HG02981 (cell line): ENCODE measurements at regions not wholly inside any gene's neighbourhood (a gene's known extent, or its start where the extent isn't known, plus 50 kb on each side); places are given as distances from the start of the nearest gene placed in this dataset.

Source experiments
- ATAC-seq: cut with Tn5 transposase; IDR thresholded peaks from one replicate; pipeline ENCODE4 v1.9.1; 2021; ENCODE audit warnings: mild to moderate bottlenecking, moderate library complexity; ENCODE audit not compliant: unreplicated experiment

GRCh38 chr16:17691106-17691898, 220.5 kb upstream of the XYLT1 start:
- ATAC-seq = no peak

GRCh38 chr16:17685447-17685846, 214.7 kb upstream of the XYLT1 start:
- no peak for ATAC-seq

GRCh38 chr16:17683281-17683680, 212.5 kb upstream of the XYLT1 start:
- no peak for ATAC-seq

DNA sequence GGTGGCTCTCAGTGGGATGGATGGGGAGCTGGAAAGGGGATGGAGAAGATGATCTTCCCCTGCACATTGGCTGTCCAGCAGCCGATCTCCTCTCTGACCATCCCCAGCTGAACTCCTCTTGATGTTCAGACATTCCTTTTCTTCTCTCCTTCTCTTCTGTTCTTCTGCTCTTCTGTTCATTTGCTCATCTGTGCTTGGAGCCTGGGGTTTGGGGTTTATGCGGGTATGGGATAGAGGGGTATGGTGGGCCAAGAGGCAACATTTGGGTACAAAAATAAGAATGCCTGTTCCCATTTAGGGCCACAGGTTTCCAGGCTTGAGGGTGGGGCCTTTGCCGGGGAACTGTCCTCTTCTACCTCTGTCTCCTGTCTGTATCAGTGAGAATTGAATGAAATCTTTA, 205.4 kb upstream of the XYLT1 start:
- no peak for ATAC-seq

DNA sequence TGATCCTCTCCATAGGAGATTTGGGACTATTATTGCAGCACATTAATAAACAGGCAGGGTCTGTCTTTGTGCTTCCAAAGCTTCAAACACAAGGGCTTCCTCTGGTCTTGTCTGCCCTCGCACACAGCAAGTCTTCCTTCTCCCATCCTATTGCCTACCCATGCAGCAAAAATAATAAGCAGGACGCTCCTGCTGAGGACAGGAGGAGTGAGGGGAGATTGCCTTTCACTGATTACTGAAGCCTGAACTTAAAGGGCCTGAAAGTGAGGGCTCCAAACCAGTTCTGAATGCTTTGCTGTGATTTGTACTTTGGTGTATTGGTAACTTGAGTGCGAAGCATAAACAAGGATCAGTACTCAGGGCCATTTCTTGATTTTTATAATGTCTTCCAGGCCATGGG, 197.6 kb upstream of the XYLT1 start:
- no peak for ATAC-seq

DNA sequence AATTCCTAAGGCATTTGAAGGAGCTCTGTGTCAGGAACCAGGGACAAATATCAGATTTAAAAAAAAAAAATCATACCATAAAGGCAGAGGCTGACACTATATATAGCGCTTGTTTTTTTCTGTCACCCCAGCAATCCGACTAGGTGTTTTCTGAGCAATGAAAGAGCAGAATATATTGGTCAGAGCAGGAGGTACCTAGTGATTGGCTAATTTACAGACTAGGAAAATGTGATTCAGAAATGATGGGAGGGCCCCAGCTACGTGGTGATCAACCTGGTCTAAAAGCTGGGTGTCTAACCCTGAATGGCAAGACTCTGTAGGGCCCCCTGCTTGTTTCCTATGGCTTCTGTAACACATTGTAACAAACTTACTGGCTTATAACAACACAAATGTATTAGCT, 195.5 kb upstream of the XYLT1 start:
- ATAC-seq = no peak

DNA sequence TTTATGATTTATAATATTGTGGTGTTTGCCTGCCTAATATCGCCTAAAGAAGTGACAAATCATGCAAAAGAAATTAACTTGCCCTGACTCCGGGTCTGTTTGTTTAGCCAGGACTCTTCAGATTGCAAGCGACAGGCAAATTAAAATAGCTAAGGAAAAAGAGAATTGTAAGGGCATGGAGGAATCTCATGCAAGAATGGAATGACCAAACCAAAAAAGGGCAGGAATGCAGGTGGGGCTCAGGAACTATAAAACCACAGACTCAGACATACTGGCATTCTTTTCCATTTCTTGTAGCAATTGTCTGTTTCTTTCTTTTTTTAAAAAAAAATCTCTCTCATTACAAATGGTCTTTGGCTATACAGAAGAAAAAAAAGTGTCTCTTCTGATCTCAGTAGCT, 188.1 kb upstream of the XYLT1 start:
- no peak for ATAC-seq

DNA sequence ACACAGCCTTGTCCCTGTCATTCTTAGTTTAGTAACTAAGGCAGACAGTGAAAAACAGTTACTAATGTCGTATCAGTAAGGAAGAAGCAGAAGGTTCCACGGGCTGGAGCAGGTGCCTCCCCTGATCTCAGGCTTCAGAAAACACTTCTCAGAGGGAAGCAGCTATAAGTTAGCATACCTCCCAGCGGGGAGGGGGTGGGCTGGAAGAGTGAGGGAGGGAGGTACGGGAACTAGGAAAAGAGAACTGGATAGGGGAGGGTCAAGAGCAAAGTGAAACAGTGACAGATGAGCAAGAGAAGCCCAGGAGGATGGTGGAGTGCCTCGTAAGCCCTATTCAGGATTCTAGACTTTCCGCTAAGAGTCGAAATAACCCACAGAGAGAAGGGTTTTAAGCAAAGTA, 186.3 kb upstream of the XYLT1 start:
- ATAC-seq = no peak

DNA sequence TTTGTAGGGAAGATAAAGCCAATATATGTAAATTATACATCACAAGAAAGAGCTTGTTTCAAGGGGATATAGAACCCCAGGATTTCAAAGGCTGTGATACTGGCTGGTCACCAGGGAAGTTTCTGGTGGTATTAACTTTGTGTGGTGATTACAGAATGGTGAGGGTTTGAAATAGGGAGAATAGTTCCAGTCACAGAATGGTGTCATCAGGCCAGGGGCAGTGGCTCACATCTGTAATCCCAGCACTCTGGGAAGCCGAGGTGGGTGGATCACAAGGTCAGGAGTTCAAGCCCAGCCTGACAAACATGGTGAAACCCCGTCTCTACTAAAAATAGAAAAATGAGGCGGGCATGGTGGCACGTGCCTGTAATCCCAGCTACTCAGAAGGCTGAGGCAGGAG, 183.8 kb upstream of the XYLT1 start:
- no peak for ATAC-seq

DNA sequence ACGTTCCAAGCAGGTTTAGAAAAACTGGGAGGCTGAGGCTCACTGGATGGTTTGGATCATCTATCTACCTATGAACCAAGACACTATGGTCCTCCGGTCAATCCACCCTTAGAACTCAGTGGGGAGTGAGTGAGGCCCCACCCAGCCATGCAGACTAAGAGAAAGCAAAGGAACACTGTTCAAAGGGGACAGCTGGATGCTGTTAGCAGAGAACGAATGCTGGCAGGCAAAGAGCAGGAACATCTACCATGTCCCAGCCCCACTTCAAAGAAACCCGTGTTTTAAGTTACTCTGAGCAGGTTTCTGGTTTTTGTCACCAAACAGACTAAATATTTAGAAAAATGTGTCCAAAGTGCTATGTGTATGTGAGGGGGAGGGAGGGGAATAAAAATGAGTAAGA, 183.4 kb upstream of the XYLT1 start:
- no peak for ATAC-seq

GRCh38 chr16:17647879-17648872, 177.4 kb upstream of the XYLT1 start:
- ATAC-seq = no peak

GRCh38 chr16:17643935-17644334, 173.2 kb upstream of the XYLT1 start:
- no peak for ATAC-seq

GRCh38 chr16:17641990-17642389, 171.2 kb upstream of the XYLT1 start:
- no peak for ATAC-seq

GRCh38 chr16:17638134-17638533, 167.4 kb upstream of the XYLT1 start:
- no peak for ATAC-seq

DNA sequence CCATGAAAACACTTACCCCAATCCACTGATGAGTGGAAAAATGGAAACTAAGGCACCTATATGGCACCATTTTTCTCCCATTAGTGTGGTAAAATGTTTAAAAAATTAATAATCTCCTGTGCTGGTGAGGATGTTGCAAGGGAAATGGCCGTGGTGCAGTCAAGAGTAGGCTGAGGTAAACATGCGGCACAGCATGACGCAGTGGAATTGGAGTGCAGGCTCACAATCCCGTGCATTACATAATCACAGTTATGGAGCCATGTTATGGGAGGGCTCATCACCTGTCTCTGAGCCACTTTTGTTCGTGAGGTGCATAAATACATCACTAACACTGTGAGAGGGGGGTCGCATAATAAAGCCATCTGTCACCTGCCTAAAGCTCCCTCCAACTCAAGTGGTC, 164.4 kb upstream of the XYLT1 start:
- ATAC-seq = no peak

GRCh38 chr16:17633181-17633951, 162.6 kb upstream of the XYLT1 start:
- ATAC-seq = no peak

- no peak for ATAC-seq
Observed at GRCh38 chr16:17632667-17633066, 161.9 kb upstream of the XYLT1 start.

GRCh38 chr16:17629936-17630335, 159.2 kb upstream of the XYLT1 start:
- no peak for ATAC-seq

- ATAC-seq = no peak
Observed at GRCh38 chr16:17628983-17629382, 158.2 kb upstream of the XYLT1 start.

GRCh38 chr16:17622366-17622765, 151.6 kb upstream of the XYLT1 start:
- no peak for ATAC-seq

GRCh38 chr16:17619261-17619660, 148.5 kb upstream of the XYLT1 start:
- no peak for ATAC-seq
